ENCODE measurements at regions not wholly inside any gene's neighbourhood (a gene's known extent, or its start where the extent isn't known, plus 50 kb on each side); places are given as distances from the start of the nearest gene placed in this dataset.

- no peak overlapping the region for H3K4me3 Mint-ChIP-seq
- H3K27me3 Mint-ChIP-seq (ENCODE audit: low read depth), result no peaks in the 10 kb centered on the region
- ChIA-PET POLR2A (no interaction called here), CTCF (no interaction called here)
- DNase-seq (no peak), ATAC-seq (no peak)
- H3K27ac Mint-ChIP-seq, result no peak overlapping the region
- no peaks in the 10 kb centered on the region for H3K9me3 Mint-ChIP-seq (ENCODE audit: insufficient read depth)
- no peaks in the 10 kb centered on the region for H3K4me1 Mint-ChIP-seq (ENCODE audit: low read depth)
- H3K36me3 Mint-ChIP-seq (ENCODE audit: low read depth), result no peaks in the 10 kb centered on the region
Measured at GRCh38 chr3:148360051-148360450, 337.7 kb upstream of the AGTR1 start.

- ATAC-seq (no peak), DNase-seq (no peak)
- H3K4me3 Mint-ChIP-seq, result no peak overlapping the region
- CTCF ChIA-PET, result no interaction called here
- H3K36me3 Mint-ChIP-seq (ENCODE audit: low read depth), result no peaks in the 10 kb centered on the region
- no peak overlapping the region for H3K27ac Mint-ChIP-seq
- H3K4me1 Mint-ChIP-seq (ENCODE audit: low read depth), result no peaks in the 10 kb centered on the region
- POLR2A ChIA-PET, result no interaction called here
- H3K9me3 Mint-ChIP-seq (ENCODE audit: insufficient read depth), result peaks cover 4% of the 10 kb centered on the region
- no peaks in the 10 kb centered on the region for H3K27me3 Mint-ChIP-seq (ENCODE audit: low read depth)
Measured at GRCh38 chr3:148366743-148367410, 330.8 kb upstream of the AGTR1 start.

- Mint-ChIP-seq H3K4me3 (no peak overlapping the region), H3K4me1 (ENCODE audit: low read depth) (no peaks in the 10 kb centered on the region), H3K9me3 (ENCODE audit: insufficient read depth) (peaks cover 4% of the 10 kb centered on the region), H3K36me3 (ENCODE audit: low read depth) (no peaks in the 10 kb centered on the region), H3K27me3 (ENCODE audit: low read depth) (no peaks in the 10 kb centered on the region), H3K27ac (no peak overlapping the region)
- ChIA-PET CTCF (no interaction called here), POLR2A (no interaction called here)
- DNase-seq (no peak), ATAC-seq (no peak)
Measured at GRCh38 chr3:148367756-148368155, 329.9 kb upstream of the AGTR1 start.

GRCh38 chr3:148369381-148369780 is 328.3 kb upstream of the AGTR1 start:
- no peak overlapping the region for H3K27ac Mint-ChIP-seq
- no peaks in the 10 kb centered on the region for H3K36me3 Mint-ChIP-seq (ENCODE audit: low read depth)
- no peak overlapping the region for H3K4me3 Mint-ChIP-seq
- no peak for ATAC-seq
- no peaks in the 10 kb centered on the region for H3K4me1 Mint-ChIP-seq (ENCODE audit: low read depth)
- peaks cover 4% of the 10 kb centered on the region for H3K9me3 Mint-ChIP-seq (ENCODE audit: insufficient read depth)
- H3K27me3 Mint-ChIP-seq (ENCODE audit: low read depth), result no peaks in the 10 kb centered on the region
- no peak for DNase-seq
- POLR2A ChIA-PET, result no interaction called here
- CTCF ChIA-PET, result no interaction called here

- peaks cover 2% of the 10 kb centered on the region for H3K9me3 Mint-ChIP-seq (ENCODE audit: insufficient read depth)
- no peaks in the 10 kb centered on the region for H3K27me3 Mint-ChIP-seq (ENCODE audit: low read depth)
- H3K4me3 Mint-ChIP-seq, result no peak overlapping the region
- no peak overlapping the region for H3K27ac Mint-ChIP-seq
- ATAC-seq (no peak), DNase-seq (no peak)
- ChIA-PET POLR2A (no interaction called here), CTCF (no interaction called here)
- H3K36me3 Mint-ChIP-seq (ENCODE audit: low read depth), result no peaks in the 10 kb centered on the region
- no peaks in the 10 kb centered on the region for H3K4me1 Mint-ChIP-seq (ENCODE audit: low read depth)
Measured at GRCh38 chr3:148372206-148372875, 325.4 kb upstream of the AGTR1 start.

GRCh38 chr3:148373961-148374360 is 323.7 kb upstream of the AGTR1 start:
- H3K4me3 Mint-ChIP-seq, result no peak overlapping the region
- no peaks in the 10 kb centered on the region for H3K36me3 Mint-ChIP-seq (ENCODE audit: low read depth)
- no peak overlapping the region for H3K27ac Mint-ChIP-seq
- no peaks in the 10 kb centered on the region for H3K9me3 Mint-ChIP-seq (ENCODE audit: insufficient read depth)
- ATAC-seq (no peak), DNase-seq (no peak)
- ChIA-PET POLR2A (no interaction called here), CTCF (no interaction called here)
- H3K27me3 Mint-ChIP-seq (ENCODE audit: low read depth), result no peaks in the 10 kb centered on the region
- no peaks in the 10 kb centered on the region for H3K4me1 Mint-ChIP-seq (ENCODE audit: low read depth)

- H3K9me3 Mint-ChIP-seq (ENCODE audit: insufficient read depth), result no peaks in the 10 kb centered on the region
- ChIA-PET CTCF (interaction anchor here (1.7 kb wide), 1 partner anchor 563 kb away, joined by 4 read pairs; no protein-coding TSS in a partner anchor), POLR2A (no interaction called here)
- no peaks in the 10 kb centered on the region for H3K27me3 Mint-ChIP-seq (ENCODE audit: low read depth)
- H3K4me1 Mint-ChIP-seq (ENCODE audit: low read depth), result no peaks in the 10 kb centered on the region
- H3K4me3 Mint-ChIP-seq, result no peak overlapping the region
- no peak for DNase-seq
- no peaks in the 10 kb centered on the region for H3K36me3 Mint-ChIP-seq (ENCODE audit: low read depth)
- no peak for ATAC-seq
- no peak overlapping the region for H3K27ac Mint-ChIP-seq
Measured at GRCh38 chr3:148379763-148380382, 317.8 kb upstream of the AGTR1 start.

GRCh38 chr3:148381051-148381450 is 316.7 kb upstream of the AGTR1 start:
- DNase-seq, result no peak
- Mint-ChIP-seq H3K4me3 (no peak overlapping the region), H3K27ac (no peak overlapping the region), H3K36me3 (ENCODE audit: low read depth) (no peaks in the 10 kb centered on the region), H3K4me1 (ENCODE audit: low read depth) (no peaks in the 10 kb centered on the region), H3K9me3 (ENCODE audit: insufficient read depth) (no peaks in the 10 kb centered on the region), H3K27me3 (ENCODE audit: low read depth) (no peaks in the 10 kb centered on the region)
- no peak for ATAC-seq
- POLR2A ChIA-PET, result no interaction called here
- CTCF ChIA-PET, result interaction anchor here (1.7 kb wide), 1 partner anchor 562 kb away, joined by 4 read pairs; no protein-coding TSS in a partner anchor

- Mint-ChIP-seq H3K36me3 (ENCODE audit: low read depth) (no peaks in the 10 kb centered on the region), H3K27ac (no peak overlapping the region), H3K4me3 (no peak overlapping the region), H3K27me3 (ENCODE audit: low read depth) (no peaks in the 10 kb centered on the region), H3K9me3 (ENCODE audit: insufficient read depth) (peaks cover 10% of the 10 kb centered on the region), H3K4me1 (ENCODE audit: low read depth) (no peaks in the 10 kb centered on the region)
- DNase-seq (no peak), ATAC-seq (no peak)
- ChIA-PET CTCF (no interaction called here), POLR2A (no interaction called here)
Measured at GRCh38 chr3:148389916-148390315, 307.8 kb upstream of the AGTR1 start.

- no peaks in the 10 kb centered on the region for H3K4me1 Mint-ChIP-seq (ENCODE audit: low read depth)
- POLR2A ChIA-PET, result no interaction called here
- no peak for ATAC-seq
- H3K27ac Mint-ChIP-seq, result no peak overlapping the region
- H3K9me3 Mint-ChIP-seq (ENCODE audit: insufficient read depth), result peaks cover 5% of the 10 kb centered on the region
- H3K27me3 Mint-ChIP-seq (ENCODE audit: low read depth), result no peaks in the 10 kb centered on the region
- CTCF ChIA-PET, result no interaction called here
- no peak for DNase-seq
- no peaks in the 10 kb centered on the region for H3K36me3 Mint-ChIP-seq (ENCODE audit: low read depth)
- no peak overlapping the region for H3K4me3 Mint-ChIP-seq
Measured at GRCh38 chr3:148395821-148396220, 301.9 kb upstream of the AGTR1 start.

GRCh38 chr3:148400754-148401153 is 296.9 kb upstream of the AGTR1 start:
- ChIA-PET CTCF (interaction anchor here (0.6 kb wide), 1 partner anchor 555 kb away, joined by 3 read pairs; no protein-coding TSS in a partner anchor), POLR2A (no interaction called here)
- Mint-ChIP-seq H3K4me3 (no peak overlapping the region), H3K27ac (no peak overlapping the region), H3K27me3 (ENCODE audit: low read depth) (no peaks in the 10 kb centered on the region), H3K9me3 (ENCODE audit: insufficient read depth) (peaks cover 5% of the 10 kb centered on the region), H3K4me1 (ENCODE audit: low read depth) (no peaks in the 10 kb centered on the region), H3K36me3 (ENCODE audit: low read depth) (no peaks in the 10 kb centered on the region)
- DNase-seq (no peak), ATAC-seq (no peak)

- Mint-ChIP-seq H3K4me1 (ENCODE audit: low read depth) (no peaks in the 10 kb centered on the region), H3K27me3 (ENCODE audit: low read depth) (no peaks in the 10 kb centered on the region), H3K9me3 (ENCODE audit: insufficient read depth) (no peaks in the 10 kb centered on the region), H3K36me3 (ENCODE audit: low read depth) (no peaks in the 10 kb centered on the region), H3K4me3 (no peak overlapping the region), H3K27ac (no peak overlapping the region)
- CTCF ChIA-PET, result no interaction called here
- POLR2A ChIA-PET, result no interaction called here
- DNase-seq, result no peak
- no peak for ATAC-seq
Measured at GRCh38 chr3:148408667-148409066, 289.0 kb upstream of the AGTR1 start.

Data from activated CD8-positive, alpha-beta T cell treated with anti-CD3 and anti-CD28 coated beads, Interleukin-2, amount 10 ng/mL, durations not matched to agents 7 days and 5 days (primary cell).